Stimulated activated CD4-positive, alpha-beta T cell treated with anti-CD3 and anti-CD28 coated beads, Interleukin-1b, Interleukin-23, amount 100 ng/mL, for 48 hours (primary cell): ENCODE measurements at regions not wholly inside any gene's neighbourhood (a gene's known extent, or its start where the extent isn't known, plus 50 kb on each side); places are given as distances from the start of the nearest gene placed in this dataset.

ENCODE experiments used
- DNase-seq: peaks from one replicate; pipeline ENCODE4 v3.0.0-alpha.2; 2020

GRCh38 chr7:22622116-22622785, 104.7 kb upstream of the IL6 start:
- DNase-seq, result no peak

GRCh38 chr7:22618528-22618927, 108.5 kb upstream of the IL6 start:
- no peak for DNase-seq

GRCh38 chr7:22617166-22617565, 109.8 kb upstream of the IL6 start:
- DNase-seq, result no peak

- no peak for DNase-seq
These were observed 113.5 kb upstream of the IL6 start for GRCh38 chr7:22613496-22613895.

- DNase-seq, result no peak
These were observed 112.8 kb upstream of the STEAP1B start for GRCh38 chr7:22612776-22613175.

GRCh38 chr7:22611758-22612079, 111.7 kb upstream of the STEAP1B start:
- no peak for DNase-seq

GRCh38 chr7:22610951-22611757, 111.2 kb upstream of the STEAP1B start:
- no peak for DNase-seq

- no peak for DNase-seq
These were observed 110.3 kb upstream of the STEAP1B start for GRCh38 chr7:22610263-22610662.

GRCh38 chr7:22607180-22607579, 107.2 kb upstream of the STEAP1B start:
- no peak for DNase-seq

- DNase-seq, result no peak
These were observed 104.3 kb upstream of the STEAP1B start for GRCh38 chr7:22604246-22604645.

GRCh38 chr7:22601812-22602565, 102.0 kb upstream of the STEAP1B start:
- no peak for DNase-seq

GRCh38 chr7:22601408-22601807, 101.4 kb upstream of the STEAP1B start:
- no peak for DNase-seq

GRCh38 chr7:22601003-22601402, 101.0 kb upstream of the STEAP1B start:
- no peak for DNase-seq

- no peak for DNase-seq
These were observed 98.4 kb upstream of the STEAP1B start for GRCh38 chr7:22598318-22598920.

- no peak for DNase-seq
These were observed 97.9 kb upstream of the STEAP1B start for GRCh38 chr7:22597844-22598243.

GRCh38 chr7:22596763-22597400, 96.9 kb upstream of the STEAP1B start:
- DNase-seq, result no peak

GRCh38 chr7:22594020-22594419, 94.0 kb upstream of the STEAP1B start:
- DNase-seq, result no peak

GRCh38 chr7:22591271-22591670, 91.3 kb upstream of the STEAP1B start:
- DNase-seq, result no peak

- no peak for DNase-seq
These were observed 89.7 kb upstream of the STEAP1B start for GRCh38 chr7:22589641-22590201.

- DNase-seq, result no peak
These were observed 88.4 kb upstream of the STEAP1B start for GRCh38 chr7:22588351-22588750.

- DNase-seq, result no peak
These were observed 87.3 kb upstream of the STEAP1B start for GRCh38 chr7:22587322-22587721.

GRCh38 chr7:22586786-22587140, 86.8 kb upstream of the STEAP1B start:
- no peak for DNase-seq
